CD14-positive monocyte (primary cell): ENCODE measurements at regions not wholly inside any gene's neighbourhood (a gene's known extent, or its start where the extent isn't known, plus 50 kb on each side); places are given as distances from the start of the nearest gene placed in this dataset.

Experiments used
- DNase-seq, 3 donors: peaks; one replicate each; pipeline ENCODE4 v3.0.0-alpha.2; 2011 to 2022
- H2AFZ ChIP-seq: 2 replicates; pipeline ENCODE4 v1.6.0; 2012; ENCODE audit warnings: mild to moderate bottlenecking, low read depth, low read length, inconsistent platforms; ENCODE audit not compliant: insufficient read depth, poor library complexity, severe bottlenecking
- H3K27ac ChIP-seq, 2 donors: 1 replicate in 1 of 2; 2 replicates in 1 of 2; pipeline ENCODE4 v1.5.1; 2012 to 2013; ENCODE audit warnings: low read length in 2 of 2, control low read depth in 1 of 2, inconsistent platforms in 1 of 2, low read depth in 1 of 2, mild to moderate bottlenecking in 1 of 2
- H3K27me3 ChIP-seq, 2 donors: one replicate each; pipeline versions ENCODE4 v1.6.0 to v1.6.1; 2011 to 2013; ENCODE audit warnings: low read length in 2 of 2; ENCODE audit not compliant: control insufficient read depth in 2 of 2, insufficient read depth in 2 of 2
- H3K36me3 ChIP-seq, 2 donors: replicated peaks in 1 of 2; 1 replicate in 1 of 2; 2 replicates in 1 of 2; pipeline versions ENCODE4 v1.5.1 to v1.6.1; 2012 to 2013; ENCODE audit warnings: low read length in 2 of 2, control low read depth in 1 of 2, inconsistent platforms in 1 of 2, mild to moderate bottlenecking in 1 of 2; ENCODE audit not compliant: insufficient read depth in 2 of 2, control insufficient read depth in 1 of 2
- H3K4me1 ChIP-seq, 2 donors: 1 replicate in 1 of 2; 2 replicates in 1 of 2; pipeline versions ENCODE4 v1.5.1 to v1.6.1; 2012 to 2013; ENCODE audit warnings: low read length in 2 of 2, control low read depth in 1 of 2, inconsistent platforms in 1 of 2, mild to moderate bottlenecking in 1 of 2, moderate library complexity in 1 of 2; ENCODE audit not compliant: insufficient read depth in 2 of 2, control insufficient read depth in 1 of 2
- H3K4me2 ChIP-seq: replicated peaks from 2 replicates; pipeline ENCODE3; 2012; ENCODE audit warnings: low read length, moderate library complexity, mild to moderate bottlenecking; ENCODE audit not compliant: poor library complexity, severe bottlenecking; ENCODE audit errors: extremely low read depth
- H3K4me3 ChIP-seq, 3 experiments: fragments of 200-600 bp in 1 of 3; sonication (generic) in 1 of 3; replicated peaks in 1 of 3; 1 replicate in 2 of 3; 2 replicates in 1 of 3; pipeline ENCODE4 v1.5.1; 2011 to 2013; ENCODE audit warnings: low read length in 3 of 3, mild to moderate bottlenecking in 3 of 3, control low read depth in 2 of 3, low read depth in 2 of 3, inconsistent platforms in 1 of 3, moderate library complexity in 1 of 3
- H3K79me2 ChIP-seq: 2 replicates; pipeline ENCODE4 v1.6.0; 2012; ENCODE audit warnings: mild to moderate bottlenecking, control low read depth, inconsistent platforms, low read length, moderate library complexity; ENCODE audit not compliant: insufficient read depth
- H3K9ac ChIP-seq: 2 replicates; pipeline ENCODE4 v1.6.0; 2017; ENCODE audit warnings: low read length, mild to moderate bottlenecking; ENCODE audit not compliant: insufficient read depth, poor library complexity, severe bottlenecking
- H3K9me3 ChIP-seq, 2 donors: replicated peaks in 1 of 2; 1 replicate in 1 of 2; 2 replicates in 1 of 2; pipeline versions ENCODE4 v1.5.1 to v1.6.1; 2012 to 2013; ENCODE audit warnings: low read length in 2 of 2, control low read depth in 1 of 2; ENCODE audit not compliant: control insufficient read depth in 1 of 2, insufficient read depth in 1 of 2
- H4K20me1 ChIP-seq: 2 replicates; pipeline ENCODE4 v1.6.0; 2012; ENCODE audit warnings: mild to moderate bottlenecking, low read length, control low read depth, moderate library complexity; ENCODE audit not compliant: insufficient read depth
- H3K27ac Mint-ChIP-seq, 7 donors: one replicate each; pipeline ENCODE4 v1.8.0; 2020; ENCODE audit warnings: mild to moderate bottlenecking in 7 of 7, mixed read lengths in 7 of 7, moderate library complexity in 6 of 7, inconsistent platforms in 2 of 7
- H3K27me3 Mint-ChIP-seq, 3 donors: one replicate each; pipeline ENCODE4 v1.8.0; 2021 to 2022; ENCODE audit warnings: low read depth in 3 of 3, mild to moderate bottlenecking in 3 of 3, mixed read lengths in 3 of 3, moderate library complexity in 3 of 3, inconsistent platforms in 1 of 3
- H3K36me3 Mint-ChIP-seq, 2 donors: one replicate each; pipeline ENCODE4 v1.8.0; 2020; ENCODE audit warnings: mixed read lengths in 2 of 2, inconsistent platforms in 1 of 2, mild to moderate bottlenecking in 1 of 2
- H3K4me1 Mint-ChIP-seq: one replicate; pipeline ENCODE4 v1.8.0; 2020; ENCODE audit warnings: mild to moderate bottlenecking, mixed read lengths
- H3K4me3 Mint-ChIP-seq, 2 donors: one replicate each; pipeline ENCODE4 v1.8.0; 2020; ENCODE audit warnings: mild to moderate bottlenecking in 2 of 2, mixed read lengths in 2 of 2, moderate library complexity in 1 of 2
- H3K9me3 Mint-ChIP-seq, 7 donors: one replicate each; pipeline ENCODE4 v1.8.0; 2020 to 2022; ENCODE audit warnings: mixed read lengths in 7 of 7, mild to moderate bottlenecking in 6 of 7, moderate library complexity in 6 of 7, inconsistent platforms in 2 of 7
- WGBS: methylation state at CpG from one replicate; pipeline ENCODE4 v1.1.5; 2013; ENCODE audit warnings: missing lambda C conversion rate; ENCODE audit not compliant: insufficient coverage; 5-methylcytosine and 5-hydroxymethylcytosine counted together
- intact Hi-C, 2 donors: fragments of 100-400 bp; cut with micrococcal nuclease; formaldehyde crosslinking; loops; one replicate each; pipeline versions ENCODE4 v1.15.0 to v1.15.1; 2023
- TF ChIP-seq, protein P1 (sequence below): fragments of 200-600 bp; IDR thresholded peaks from one replicate; pipeline ENCODE4 v1.8.0; 2022; ENCODE audit warnings: antibody characterized with exemption, mild to moderate bottlenecking

GRCh38 chr10:128322106-128322505 is 195.9 kb upstream of the MKI67 start:
- TF ChIP-seq, protein P1, sequence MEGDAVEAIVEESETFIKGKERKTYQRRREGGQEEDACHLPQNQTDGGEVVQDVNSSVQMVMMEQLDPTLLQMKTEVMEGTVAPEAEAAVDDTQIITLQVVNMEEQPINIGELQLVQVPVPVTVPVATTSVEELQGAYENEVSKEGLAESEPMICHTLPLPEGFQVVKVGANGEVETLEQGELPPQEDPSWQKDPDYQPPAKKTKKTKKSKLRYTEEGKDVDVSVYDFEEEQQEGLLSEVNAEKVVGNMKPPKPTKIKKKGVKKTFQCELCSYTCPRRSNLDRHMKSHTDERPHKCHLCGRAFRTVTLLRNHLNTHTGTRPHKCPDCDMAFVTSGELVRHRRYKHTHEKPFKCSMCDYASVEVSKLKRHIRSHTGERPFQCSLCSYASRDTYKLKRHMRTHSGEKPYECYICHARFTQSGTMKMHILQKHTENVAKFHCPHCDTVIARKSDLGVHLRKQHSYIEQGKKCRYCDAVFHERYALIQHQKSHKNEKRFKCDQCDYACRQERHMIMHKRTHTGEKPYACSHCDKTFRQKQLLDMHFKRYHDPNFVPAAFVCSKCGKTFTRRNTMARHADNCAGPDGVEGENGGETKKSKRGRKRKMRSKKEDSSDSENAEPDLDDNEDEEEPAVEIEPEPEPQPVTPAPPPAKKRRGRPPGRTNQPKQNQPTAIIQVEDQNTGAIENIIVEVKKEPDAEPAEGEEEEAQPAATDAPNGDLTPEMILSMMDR: no peak
- intact Hi-C loops: no loop called here
- Histone ChIP-seq H3K9ac (no peak overlapping the region), H3K9me3 (peaks cover 0 to 5% of the 10 kb centered on the region in 2 donors), H3K27ac (no peak overlapping the region), H3K36me3 (no peaks in the 10 kb centered on the region), H3K4me2 (no peak overlapping the region), H3K4me3 (no peak overlapping the region), H3K4me1 (no peaks in the 10 kb centered on the region), H4K20me1 (no peaks in the 10 kb centered on the region), H3K79me2 (no peaks in the 10 kb centered on the region), H3K27me3 (peaks cover 0 to 2% of the 10 kb centered on the region in 2 donors), H2AFZ (no peak overlapping the region)
- DNase-seq: no peak
- Mint-ChIP-seq H3K4me3 (no peak overlapping the region), H3K27me3 (peaks cover 3% of the 10 kb centered on the region in 3 donors), H3K36me3 (no peaks in the 10 kb centered on the region), H3K9me3 (peaks cover 0 to 10% (median 2%) of the 10 kb centered on the region in 7 donors), H3K4me1 (no peaks in the 10 kb centered on the region), H3K27ac (no peak overlapping the region)
- WGBS: 94% methylated on average over 5 of the region's 7 CpGs

GRCh38 chr10:128322950-128323349 is 196.7 kb upstream of the MKI67 start:
- Histone ChIP-seq H2AFZ (no peak overlapping the region), H3K4me2 (no peak overlapping the region), H3K27ac (no peak overlapping the region), H3K27me3 (peaks cover 0 to 2% of the 10 kb centered on the region in 2 donors), H4K20me1 (no peaks in the 10 kb centered on the region), H3K9ac (no peak overlapping the region), H3K36me3 (no peaks in the 10 kb centered on the region), H3K79me2 (no peaks in the 10 kb centered on the region), H3K9me3 (peaks cover 0 to 9% of the 10 kb centered on the region in 2 donors), H3K4me3 (no peak overlapping the region), H3K4me1 (no peaks in the 10 kb centered on the region)
- intact Hi-C loops: no loop called here
- H3K36me3 Mint-ChIP-seq: no peaks in the 10 kb centered on the region
- no peak overlapping the region for H3K4me3 Mint-ChIP-seq
- DNase-seq: no peak
- no peaks in the 10 kb centered on the region for H3K4me1 Mint-ChIP-seq
- TF ChIP-seq, protein P1: no peak
- 100% methylated on average over 1 of the region's 1 CpG for WGBS
- H3K27ac Mint-ChIP-seq: no peak overlapping the region
- H3K9me3 Mint-ChIP-seq: peaks cover 0 to 10% (median 5%) of the 10 kb centered on the region in 7 donors
- peaks cover 3 to 5% (median 4%) of the 10 kb centered on the region in 3 donors for H3K27me3 Mint-ChIP-seq
